OCI-LY1 (cell line): ENCODE measurements at regions not wholly inside any gene's neighbourhood (a gene's known extent, or its start where the extent isn't known, plus 50 kb on each side); places are given as distances from the start of the nearest gene placed in this dataset.

ENCODE experiments used
- CTCF ChIP-seq: fragments of 200-600 bp; sonication (generic), shearing (Covaris generic); IDR thresholded peaks from 2 replicates; pipeline ENCODE4 v1.5.1; 2017; ENCODE audit warnings: mild to moderate bottlenecking, antibody characterized with exemption, low read length, moderate library complexity, mixed read lengths
- EZH2 ChIP-seq: fragments of 200-600 bp; sonication (generic), shearing (Covaris generic); IDR thresholded peaks from 2 replicates; pipeline ENCODE4 v1.8.0; 2017; ENCODE audit warnings: borderline replicate concordance, mixed run types, mild to moderate bottlenecking, antibody characterized with exemption, low read length, moderate library complexity, mixed read lengths

GRCh38 chr7:42625421-42625820 is 286.4 kb downstream of the C7orf25 start:
- TF ChIP-seq CTCF (no peak), EZH2 (no peak)
